NOMO-1 treated with DMSO at 0.1 percent for 48 hours (cell line): ENCODE measurements at regions not wholly inside any gene's neighbourhood (a gene's known extent, or its start where the extent isn't known, plus 50 kb on each side); places are given as distances from the start of the nearest gene placed in this dataset.
A peak's percentile ranks its signal among the peaks of the same experiment; 100 is the strongest.
"Not testable (repeated sequence)": the region's sequence is repeated elsewhere in the genome, so short reads cannot be mapped to it uniquely, and the experiment has no call there.

ENCODE experiments used
- DNase-seq: peaks from one replicate; lab custom pipeline; 2025; ENCODE audit not compliant: unreplicated experiment; lab: John Stamatoyannopoulos, UW

- DNase-seq: no peak
Measured at GRCh38 chr20:29762620-29763019, 1494.8 kb upstream of the DEFB115 start.

GRCh38 chr20:29763821-29764511 is 1493.5 kb upstream of the DEFB115 start:
- DNase-seq: no peak

GRCh38 chr20:29764922-29765610 is 1492.4 kb upstream of the DEFB115 start:
- DNase-seq: not testable (repeated sequence)

- not testable (repeated sequence) for DNase-seq
Measured at GRCh38 chr20:29778033-29778432, 1479.4 kb upstream of the DEFB115 start.

GRCh38 chr20:29781217-29781616 is 1476.2 kb upstream of the DEFB115 start:
- not testable (repeated sequence) for DNase-seq

GRCh38 chr20:29781891-29782290 is 1475.6 kb upstream of the DEFB115 start:
- DNase-seq: not testable (repeated sequence)

- not testable (repeated sequence) for DNase-seq
Measured at GRCh38 chr20:29787456-29787855, 1470.0 kb upstream of the DEFB115 start.

- no peak for DNase-seq
Measured at GRCh38 chr20:29790510-29790909, 1467.0 kb upstream of the DEFB115 start.

GRCh38 chr20:29831508-29831907 is 1426.0 kb upstream of the DEFB115 start:
- not testable (repeated sequence) for DNase-seq

- DNase-seq: not testable (repeated sequence)
Measured at GRCh38 chr20:29868014-29868413, 1389.5 kb upstream of the DEFB115 start.

GRCh38 chr20:29868688-29869087 is 1388.8 kb upstream of the DEFB115 start:
- not testable (repeated sequence) for DNase-seq

GRCh38 chr20:29871816-29872215 is 1385.6 kb upstream of the DEFB115 start:
- DNase-seq: not testable (repeated sequence)

- peak; percentile 8 for DNase-seq
Measured at GRCh38 chr20:29873946-29874345, 1383.5 kb upstream of the DEFB115 start.

- no peak for DNase-seq
Measured at GRCh38 chr20:29874476-29875202, 1382.8 kb upstream of the DEFB115 start.

GRCh38 chr20:29875321-29876083 is 1382.0 kb upstream of the DEFB115 start:
- DNase-seq: not testable (repeated sequence)

GRCh38 chr20:29876084-29876910 is 1381.2 kb upstream of the DEFB115 start:
- not testable (repeated sequence) for DNase-seq

GRCh38 chr20:29876911-29877285 is 1380.6 kb upstream of the DEFB115 start:
- no peak for DNase-seq

GRCh38 chr20:29877411-29878280 is 1379.8 kb upstream of the DEFB115 start:
- not testable (repeated sequence) for DNase-seq

- no peak for DNase-seq
Measured at GRCh38 chr20:29878281-29878741, 1379.2 kb upstream of the DEFB115 start.
